H9 (cell line): ENCODE measurements at regions not wholly inside any gene's neighbourhood (a gene's known extent, or its start where the extent isn't known, plus 50 kb on each side); places are given as distances from the start of the nearest gene placed in this dataset.

Experiments used
- DNase-seq: peaks from one replicate; pipeline ENCODE4 v3.0.0-alpha.2; 2017
- H2AFZ ChIP-seq: one replicate; pipeline ENCODE4 v1.6.1; 2013; ENCODE audit warnings: mild to moderate bottlenecking, low read length, control low read depth, moderate library complexity
- H2AK5ac ChIP-seq: 2 replicates; pipeline ENCODE4 v1.6.1; 2013; ENCODE audit warnings: low read length, control low read depth, mixed read lengths; ENCODE audit not compliant: insufficient read length
- H2BK120ac ChIP-seq: one replicate; pipeline ENCODE4 v1.6.1; 2013; ENCODE audit warnings: low read depth, mild to moderate bottlenecking, low read length, control low read depth, inconsistent platforms; ENCODE audit not compliant: poor library complexity, severe bottlenecking
- H2BK12ac ChIP-seq: 2 replicates; pipeline ENCODE4 v1.6.1; 2013; ENCODE audit warnings: low read length, control low read depth, mixed read lengths, low read depth; ENCODE audit not compliant: insufficient read length
- H2BK15ac ChIP-seq: 2 replicates; pipeline ENCODE4 v1.6.1; 2013; ENCODE audit warnings: low read depth, low read length, control low read depth
- H2BK20ac ChIP-seq: one replicate; pipeline ENCODE4 v1.6.1; 2013; ENCODE audit warnings: low read depth, mild to moderate bottlenecking, low read length, control low read depth, inconsistent platforms; ENCODE audit not compliant: poor library complexity, severe bottlenecking
- H2BK5ac ChIP-seq: 2 replicates; pipeline ENCODE4 v1.6.1; 2013; ENCODE audit warnings: low read length, control low read depth, mixed read lengths; ENCODE audit not compliant: insufficient read length
- H3K14ac ChIP-seq: 2 replicates; pipeline ENCODE4 v1.6.1; 2013; ENCODE audit warnings: low read length, control low read depth; ENCODE audit not compliant: insufficient read depth
- H3K18ac ChIP-seq: 2 replicates; pipeline ENCODE4 v1.6.1; 2013; ENCODE audit warnings: low read depth, mild to moderate bottlenecking, mixed read lengths, low read length, control low read depth; ENCODE audit not compliant: insufficient read length
- H3K23ac ChIP-seq: 2 replicates; pipeline ENCODE4 v1.6.1; 2013; ENCODE audit warnings: low read length, control low read depth, mixed read lengths, low read depth; ENCODE audit not compliant: insufficient read length
- H3K23me2 ChIP-seq: 2 replicates; pipeline ENCODE4 v1.6.1; 2013; ENCODE audit warnings: low read depth, mild to moderate bottlenecking, mixed read lengths, low read length, control low read depth; ENCODE audit not compliant: insufficient read length, poor library complexity, severe bottlenecking
- H3K27ac ChIP-seq: 2 replicates; pipeline ENCODE4 v1.5.1; 2013; ENCODE audit warnings: low read length, control low read depth, mixed read lengths, low read depth; ENCODE audit not compliant: insufficient read length
- H3K27me3 ChIP-seq: 2 replicates; pipeline ENCODE4 v1.6.1; 2013; ENCODE audit warnings: low read length, control low read depth, inconsistent platforms; ENCODE audit not compliant: insufficient read depth
- H3K4ac ChIP-seq: 2 replicates; pipeline ENCODE4 v1.6.1; 2013; ENCODE audit warnings: low read depth, mild to moderate bottlenecking, control low read depth, inconsistent platforms, low read length, moderate library complexity
- H3K4me1 ChIP-seq: 2 replicates; pipeline ENCODE4 v1.6.1; 2013; ENCODE audit warnings: low read length, control low read depth, inconsistent platforms; ENCODE audit not compliant: insufficient read depth
- H3K4me2 ChIP-seq: 2 replicates; pipeline ENCODE4 v1.6.1; 2013; ENCODE audit warnings: low read length, control low read depth, mixed read lengths; ENCODE audit not compliant: insufficient read length, insufficient read depth
- H3K56ac ChIP-seq: 2 replicates; pipeline ENCODE4 v1.6.1; 2013; ENCODE audit warnings: low read depth, mild to moderate bottlenecking, mixed read lengths, low read length, control low read depth; ENCODE audit not compliant: insufficient read length
- H3K79me1 ChIP-seq: 2 replicates; pipeline ENCODE4 v1.6.1; 2013; ENCODE audit warnings: low read depth, mild to moderate bottlenecking, moderate library complexity, low read length, control low read depth, inconsistent platforms; ENCODE audit not compliant: insufficient read depth, poor library complexity, severe bottlenecking
- H3K79me2 ChIP-seq: 2 replicates; pipeline ENCODE4 v1.6.1; 2013; ENCODE audit warnings: low read length, control low read depth, inconsistent platforms; ENCODE audit not compliant: insufficient read depth
- H3K9ac ChIP-seq: 2 replicates; pipeline ENCODE4 v1.6.1; 2013; ENCODE audit warnings: low read length, control low read depth, mixed read lengths; ENCODE audit not compliant: insufficient read length; ENCODE audit errors: extremely low read depth
- H3K9me3 ChIP-seq: one replicate; pipeline ENCODE4 v1.6.1; 2013; ENCODE audit warnings: low read depth, low read length, inconsistent platforms; ENCODE audit not compliant: control insufficient read depth
- H3T11ph ChIP-seq: one replicate; pipeline ENCODE4 v1.6.1; 2013; ENCODE audit warnings: mild to moderate bottlenecking, low read length, control low read depth, inconsistent platforms
- H4K20me1 ChIP-seq: one replicate; pipeline ENCODE4 v1.6.1; 2013; ENCODE audit not compliant: control insufficient read depth, insufficient read length, insufficient read depth
- H4K5ac ChIP-seq: 2 replicates; pipeline ENCODE4 v1.6.1; 2013; ENCODE audit warnings: low read depth, mild to moderate bottlenecking, mixed read lengths, low read length, control low read depth; ENCODE audit not compliant: insufficient read length
- H4K8ac ChIP-seq: replicated peaks from 2 replicates; pipeline ENCODE4 v1.6.1; 2013; ENCODE audit warnings: low read length, control low read depth, mixed read lengths, low read depth; ENCODE audit not compliant: insufficient read length
- H4K91ac ChIP-seq: 2 replicates; pipeline ENCODE4 v1.6.1; 2013; ENCODE audit warnings: low read depth, mild to moderate bottlenecking, moderate library complexity, mixed read lengths, low read length, control low read depth; ENCODE audit not compliant: insufficient read length
- H3K27ac Mint-ChIP-seq, 3 experiments: 2 replicates in 2 of 3; 3 replicates in 1 of 3; pipeline ENCODE4 v1.8.0; 2020 to 2021; ENCODE audit warnings: mixed read lengths in 3 of 3, mild to moderate bottlenecking in 1 of 3, moderate library complexity in 1 of 3
- H3K27me3 Mint-ChIP-seq: 2 replicates; pipeline ENCODE4 v1.8.0; 2021; ENCODE audit warnings: low read depth, mild to moderate bottlenecking, moderate library complexity, mixed read lengths
- H3K36me3 Mint-ChIP-seq, 3 experiments: 2 replicates in 2 of 3; 3 replicates in 1 of 3; pipeline ENCODE4 v1.8.0; 2020 to 2021; ENCODE audit warnings: low read depth in 3 of 3, mixed read lengths in 3 of 3; ENCODE audit not compliant: insufficient read depth in 1 of 3
- H3K4me1 Mint-ChIP-seq, 2 experiments: 2 replicates each; pipeline ENCODE4 v1.8.0; 2020; ENCODE audit warnings: mixed read lengths in 2 of 2
- H3K4me3 Mint-ChIP-seq, 2 experiments: 2 replicates in 1 of 2; 3 replicates in 1 of 2; pipeline ENCODE4 v1.8.0; 2020 to 2021; ENCODE audit warnings: mild to moderate bottlenecking in 2 of 2, mixed read lengths in 2 of 2, moderate library complexity in 1 of 2
- H3K9me3 Mint-ChIP-seq, 2 experiments: 2 replicates in 1 of 2; 3 replicates in 1 of 2; pipeline ENCODE4 v1.8.0; 2020; ENCODE audit warnings: mild to moderate bottlenecking in 2 of 2, mixed read lengths in 2 of 2, moderate library complexity in 1 of 2
- WGBS: extraction: QIAGEN DNeasy Blood & Tissue Kit; methylation state at CpG from one replicate; pipeline ENCODE4 v1.1.7; 2013; ENCODE audit warnings: missing lambda C conversion rate, low lambda C conversion rate, mixed read lengths; ENCODE audit not compliant: insufficient read length; ENCODE audit errors: extremely low coverage; 5-methylcytosine and 5-hydroxymethylcytosine counted together
- TF ChIP-seq, protein P1 (sequence below): fragments of 200-600 bp; sonication (generic); conservative IDR thresholded peaks from 3 replicates; pipeline ENCODE4 v1.8.0; 2021; ENCODE audit warnings: antibody characterized with exemption, mild to moderate bottlenecking

DNA sequence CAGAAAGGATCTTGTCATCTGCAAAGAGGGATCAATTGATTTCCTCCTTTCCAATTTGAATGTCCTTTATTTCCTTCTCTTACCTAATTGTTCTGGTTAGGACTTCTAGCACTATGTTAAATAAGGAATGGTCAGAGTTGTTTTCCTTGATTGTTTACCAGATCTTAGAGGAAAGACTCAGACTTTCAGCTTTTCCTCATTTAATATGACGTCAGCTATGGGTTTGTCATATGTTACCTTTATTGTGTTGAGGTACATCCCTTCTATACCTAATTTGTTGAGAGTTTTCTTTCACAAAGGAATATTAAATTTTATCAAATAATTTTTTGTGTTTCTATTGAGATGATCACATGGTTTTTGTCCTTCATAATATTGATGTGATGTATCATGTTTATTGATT is 656.5 kb upstream of the GRAMD2B start:
- no peaks in the 10 kb centered on the region for H3K79me2 ChIP-seq

More for the DNA sequence above, 656.5 kb upstream of the GRAMD2B start:
- Histone ChIP-seq H3K9me3 (no peaks in the 10 kb centered on the region), H4K91ac (no peak overlapping the region), H4K5ac (no peak overlapping the region), H2BK12ac (no peak overlapping the region), H3T11ph (no peak overlapping the region), H4K20me1 (no peaks in the 10 kb centered on the region), H3K79me1 (no peaks in the 10 kb centered on the region), H2BK15ac (no peak overlapping the region), H2AFZ (no peak overlapping the region), H4K8ac (no peak overlapping the region), H3K14ac (no peak overlapping the region), H3K27ac (no peak overlapping the region), H2BK20ac (no peak overlapping the region), H3K4ac (no peak overlapping the region), H2BK5ac (no peak overlapping the region), H3K9ac (no peak overlapping the region), H3K56ac (no peak overlapping the region), H3K4me2 (no peak overlapping the region), H3K18ac (no peak overlapping the region), H2BK120ac (no peak overlapping the region), H3K4me1 (no peaks in the 10 kb centered on the region), H3K23me2 (no peaks in the 10 kb centered on the region), H2AK5ac (no peak overlapping the region), H3K27me3 (no peaks in the 10 kb centered on the region), H3K23ac (no peak overlapping the region)
- Mint-ChIP-seq H3K27ac (no peak overlapping the region), H3K4me1 (peaks cover 0 to 6% of the 10 kb centered on the region in 2 experiments; a peak in 1 of 4 replicates), H3K27me3 (no peaks in the 10 kb centered on the region), H3K4me3 (no peak overlapping the region), H3K36me3 (peaks cover 0 to 8% (median 0%) of the 10 kb centered on the region in 3 experiments; a peak in 2 of 7 replicates), H3K9me3 (peaks cover 0 to 6% of the 10 kb centered on the region in 2 experiments; a peak in 3 of 5 replicates)
- WGBS = no CpG with 5 or more reads among the region's 1 CpG
- no peak for DNase-seq
- TF ChIP-seq, protein P1, sequence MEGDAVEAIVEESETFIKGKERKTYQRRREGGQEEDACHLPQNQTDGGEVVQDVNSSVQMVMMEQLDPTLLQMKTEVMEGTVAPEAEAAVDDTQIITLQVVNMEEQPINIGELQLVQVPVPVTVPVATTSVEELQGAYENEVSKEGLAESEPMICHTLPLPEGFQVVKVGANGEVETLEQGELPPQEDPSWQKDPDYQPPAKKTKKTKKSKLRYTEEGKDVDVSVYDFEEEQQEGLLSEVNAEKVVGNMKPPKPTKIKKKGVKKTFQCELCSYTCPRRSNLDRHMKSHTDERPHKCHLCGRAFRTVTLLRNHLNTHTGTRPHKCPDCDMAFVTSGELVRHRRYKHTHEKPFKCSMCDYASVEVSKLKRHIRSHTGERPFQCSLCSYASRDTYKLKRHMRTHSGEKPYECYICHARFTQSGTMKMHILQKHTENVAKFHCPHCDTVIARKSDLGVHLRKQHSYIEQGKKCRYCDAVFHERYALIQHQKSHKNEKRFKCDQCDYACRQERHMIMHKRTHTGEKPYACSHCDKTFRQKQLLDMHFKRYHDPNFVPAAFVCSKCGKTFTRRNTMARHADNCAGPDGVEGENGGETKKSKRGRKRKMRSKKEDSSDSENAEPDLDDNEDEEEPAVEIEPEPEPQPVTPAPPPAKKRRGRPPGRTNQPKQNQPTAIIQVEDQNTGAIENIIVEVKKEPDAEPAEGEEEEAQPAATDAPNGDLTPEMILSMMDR = no peak
